Gastrocnemius medialis (tissue), 4 donors: ENCODE measurements at regions not wholly inside any gene's neighbourhood (a gene's known extent, or its start where the extent isn't known, plus 50 kb on each side); places are given as distances from the start of the nearest gene placed in this dataset.

Experiments
- ATAC-seq, 2 donors: fragments of 150-250 bp; one replicate each; pipeline ENCODE4 v1.9.1; 2016
- DNase-seq, 2 donors: peaks; one replicate each; pipeline ENCODE4 v3.0.0-alpha.2; 2019
- H3K27ac ChIP-seq, 4 donors: fragments of 200-600 bp; sonication (generic); 1 replicate in 1 of 4; 2 replicates in 3 of 4; pipeline ENCODE4 v1.5.1; 2016 to 2018; ENCODE audit warnings: mild to moderate bottlenecking in 2 of 4, moderate library complexity in 1 of 4
- H3K27me3 ChIP-seq, 3 donors: fragments of 200-600 bp; sonication (generic) in 2 of 3; 1 replicate in 1 of 3; 2 replicates in 2 of 3; pipeline versions ENCODE4 v1.5.1 to v1.6.0; 2016 to 2019; ENCODE audit warnings: mild to moderate bottlenecking in 1 of 3, moderate library complexity in 1 of 3
- H3K36me3 ChIP-seq, 2 donors: fragments of 200-600 bp; sonication (generic) in 1 of 2; one replicate each; pipeline ENCODE4 v1.5.1; 2017 to 2018
- H3K4me1 ChIP-seq, 2 donors: fragments of 200-600 bp; sonication (generic) in 1 of 2; one replicate each; pipeline ENCODE4 v1.5.1; 2016 to 2017; ENCODE audit warnings: mild to moderate bottlenecking in 2 of 2
- H3K4me3 ChIP-seq, 4 donors: fragments of 200-600 bp; sonication (generic) in 3 of 4; 1 replicate in 1 of 4; 2 replicates in 3 of 4; pipeline ENCODE4 v1.5.1; 2016 to 2019; ENCODE audit warnings: mild to moderate bottlenecking in 2 of 4
- H3K9me3 ChIP-seq, 3 donors: fragments of 200-600 bp; sonication (generic) in 2 of 3; 1 replicate in 1 of 3; 2 replicates in 2 of 3; pipeline ENCODE4 v1.5.1; 2016 to 2019
- POLR2A ChIP-seq, 2 donors: fragments of 450-650 bp; IDR thresholded peaks; one replicate each; pipeline ENCODE4 v1.6.1; 2017; ENCODE audit warnings: antibody characterized with exemption in 2 of 2, mild to moderate bottlenecking in 2 of 2, moderate library complexity in 2 of 2
- in situ Hi-C, 4 donors: fragments of 200-750 bp; cut with MboI; loops; one replicate each; pipeline versions ENCODE4 v1.15.0 to v1.8.0; 2017; ENCODE audit warnings: low sequenced_read_pairs in 4 of 4
- intact Hi-C: fragments of 100-400 bp; cut with DNase I; formaldehyde crosslinking; loops from one replicate; pipeline ENCODE4 v1.15.1; 2023; ENCODE audit warnings: low total_unique reads
- TF ChIP-seq, protein P1 (sequence below), 5 experiments: fragments of 450-650 bp in 3 of 5; fragments of 200-600 bp in 2 of 5; sonication (generic) in 2 of 5; IDR thresholded peaks in 4 of 5; conservative IDR thresholded peaks in 1 of 5; 1 replicate in 4 of 5; 2 replicates in 1 of 5; pipeline ENCODE4 v1.5.1; 2016 to 2019; ENCODE audit warnings: antibody characterized with exemption in 5 of 5, mild to moderate bottlenecking in 3 of 5, moderate library complexity in 3 of 5

GRCh38 chr6:19632786-19633185 is 204.4 kb upstream of the ID4 start:
- DNase-seq, result no peak
- Histone ChIP-seq H3K27ac (no peak overlapping the region), H3K36me3 (no peaks in the 10 kb centered on the region), H3K27me3 (no peaks in the 10 kb centered on the region), H3K9me3 (no peaks in the 10 kb centered on the region), H3K4me3 (no peak overlapping the region), H3K4me1 (no peaks in the 10 kb centered on the region)
- TF ChIP-seq, protein P1, sequence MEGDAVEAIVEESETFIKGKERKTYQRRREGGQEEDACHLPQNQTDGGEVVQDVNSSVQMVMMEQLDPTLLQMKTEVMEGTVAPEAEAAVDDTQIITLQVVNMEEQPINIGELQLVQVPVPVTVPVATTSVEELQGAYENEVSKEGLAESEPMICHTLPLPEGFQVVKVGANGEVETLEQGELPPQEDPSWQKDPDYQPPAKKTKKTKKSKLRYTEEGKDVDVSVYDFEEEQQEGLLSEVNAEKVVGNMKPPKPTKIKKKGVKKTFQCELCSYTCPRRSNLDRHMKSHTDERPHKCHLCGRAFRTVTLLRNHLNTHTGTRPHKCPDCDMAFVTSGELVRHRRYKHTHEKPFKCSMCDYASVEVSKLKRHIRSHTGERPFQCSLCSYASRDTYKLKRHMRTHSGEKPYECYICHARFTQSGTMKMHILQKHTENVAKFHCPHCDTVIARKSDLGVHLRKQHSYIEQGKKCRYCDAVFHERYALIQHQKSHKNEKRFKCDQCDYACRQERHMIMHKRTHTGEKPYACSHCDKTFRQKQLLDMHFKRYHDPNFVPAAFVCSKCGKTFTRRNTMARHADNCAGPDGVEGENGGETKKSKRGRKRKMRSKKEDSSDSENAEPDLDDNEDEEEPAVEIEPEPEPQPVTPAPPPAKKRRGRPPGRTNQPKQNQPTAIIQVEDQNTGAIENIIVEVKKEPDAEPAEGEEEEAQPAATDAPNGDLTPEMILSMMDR (IDR thresholded peaks at IDR 0.05 in 4 of 5, conservative IDR thresholded peaks at IDR 0.05 in 1 of 5), result no peak
- TF ChIP-seq POLR2A (IDR thresholded peaks at IDR 0.05), result no peak
- ATAC-seq, result no peak
- intact Hi-C loops, result no loop called here
- in situ Hi-C loops, result no loop called here

- H3K4me3 ChIP-seq, result no peak overlapping the region
- in situ Hi-C loops (no loop called here), intact Hi-C loops (no loop called here)
- ATAC-seq, result no peak
- H3K27me3 ChIP-seq, result no peaks in the 10 kb centered on the region
- no peaks in the 10 kb centered on the region for H3K36me3 ChIP-seq
- no peak for DNase-seq
- no peaks in the 10 kb centered on the region for H3K9me3 ChIP-seq
- no peak for TF ChIP-seq POLR2A (IDR thresholded peaks at IDR 0.05)
- TF ChIP-seq, protein P1 (IDR thresholded peaks at IDR 0.05 in 4 of 5, conservative IDR thresholded peaks at IDR 0.05 in 1 of 5), result no peak
- no peaks in the 10 kb centered on the region for H3K4me1 ChIP-seq
- no peak overlapping the region for H3K27ac ChIP-seq
These were observed 201.4 kb upstream of the ID4 start for GRCh38 chr6:19635728-19636127.

GRCh38 chr6:19637010-19637409 is 200.2 kb upstream of the ID4 start:
- Histone ChIP-seq H3K4me3 (no peak overlapping the region), H3K9me3 (no peaks in the 10 kb centered on the region), H3K27ac (no peak overlapping the region), H3K27me3 (no peaks in the 10 kb centered on the region), H3K36me3 (no peaks in the 10 kb centered on the region), H3K4me1 (no peaks in the 10 kb centered on the region)
- DNase-seq, result no peak
- intact Hi-C loops, result no loop called here
- in situ Hi-C loops, result no loop called here
- no peak for TF ChIP-seq POLR2A (IDR thresholded peaks at IDR 0.05)
- no peak for ATAC-seq

DNA sequence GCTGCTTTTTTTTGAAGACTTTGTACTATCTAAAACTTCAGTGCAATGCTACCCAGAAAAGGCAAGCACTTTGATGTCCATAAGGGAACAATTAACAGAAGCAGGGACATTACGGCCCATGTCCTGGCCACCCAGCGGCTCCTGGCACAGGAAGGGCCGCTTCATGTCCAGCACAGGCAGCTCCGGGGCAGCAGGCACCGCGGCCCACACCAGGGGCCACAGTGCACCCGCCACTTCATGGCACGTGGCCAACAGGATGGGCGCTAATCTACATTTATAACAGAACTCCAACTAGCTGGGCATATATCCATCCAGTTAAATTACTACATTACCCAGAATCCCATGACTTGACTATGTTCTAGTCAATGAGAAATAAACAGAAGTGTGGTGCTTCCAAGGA is 198.2 kb upstream of the ID4 start:
- DNase-seq (no peak), ATAC-seq (no peak)
- Histone ChIP-seq H3K36me3 (no peaks in the 10 kb centered on the region), H3K4me3 (no peak overlapping the region), H3K9me3 (no peaks in the 10 kb centered on the region), H3K27me3 (no peaks in the 10 kb centered on the region), H3K27ac (no peak overlapping the region), H3K4me1 (no peaks in the 10 kb centered on the region)
- no peak for TF ChIP-seq POLR2A (IDR thresholded peaks at IDR 0.05)
- TF ChIP-seq, protein P1 (IDR thresholded peaks at IDR 0.05 in 4 of 5, conservative IDR thresholded peaks at IDR 0.05 in 1 of 5), result no peak
- in situ Hi-C loops (no loop called here), intact Hi-C loops (no loop called here)

- in situ Hi-C loops, result no loop called here
- Histone ChIP-seq H3K9me3 (no peaks in the 10 kb centered on the region), H3K4me1 (no peaks in the 10 kb centered on the region), H3K27me3 (no peaks in the 10 kb centered on the region), H3K27ac (no peak overlapping the region), H3K4me3 (no peak overlapping the region), H3K36me3 (no peaks in the 10 kb centered on the region)
- DNase-seq (no peak), ATAC-seq (no peak)
- TF ChIP-seq POLR2A (IDR thresholded peaks at IDR 0.05), result no peak
- TF ChIP-seq, protein P1 (IDR thresholded peaks at IDR 0.05 in 4 of 5, conservative IDR thresholded peaks at IDR 0.05 in 1 of 5), result no peak
- intact Hi-C loops, result no loop called here
These were observed 193.9 kb upstream of the ID4 start for GRCh38 chr6:19643287-19643686.
